Fibroblast of skin of left biceps (primary cell): ENCODE measurements at regions not wholly inside any gene's neighbourhood (a gene's known extent, or its start where the extent isn't known, plus 50 kb on each side); places are given as distances from the start of the nearest gene placed in this dataset.

ENCODE experiments used
- DNase-seq, 2 experiments: peaks; one replicate each; pipeline ENCODE4 v3.0.0-alpha.2; 2013; ENCODE audit warnings: low read depth in 2 of 2

DNA sequence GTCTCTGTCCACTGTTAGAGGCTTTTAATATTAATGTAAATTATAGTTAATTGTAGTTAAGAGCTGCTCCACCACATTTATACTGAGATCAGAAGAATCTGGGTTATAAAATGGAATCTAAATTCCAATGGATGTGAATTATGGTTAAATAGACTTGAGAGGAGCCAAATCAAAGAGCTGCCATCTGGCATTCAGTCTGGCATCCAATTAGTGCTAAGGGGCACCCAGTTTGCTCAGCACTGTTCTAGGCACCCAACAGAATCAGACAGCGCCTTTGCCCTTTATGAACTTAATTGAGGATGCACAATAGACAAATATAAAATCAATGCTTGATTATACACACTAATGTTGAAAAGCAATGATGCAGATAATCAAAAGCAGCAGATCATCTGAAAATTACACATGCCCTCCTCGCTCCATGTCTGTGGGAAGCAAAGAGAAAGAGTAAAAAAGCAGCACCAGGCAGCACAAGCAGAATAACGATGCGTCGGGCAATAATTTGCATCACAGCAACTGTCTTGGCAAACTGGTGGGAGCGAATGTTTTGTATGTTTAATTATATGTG, 310.1 kb downstream of the BRINP2 start:
- DNase-seq = no peak

DNA sequence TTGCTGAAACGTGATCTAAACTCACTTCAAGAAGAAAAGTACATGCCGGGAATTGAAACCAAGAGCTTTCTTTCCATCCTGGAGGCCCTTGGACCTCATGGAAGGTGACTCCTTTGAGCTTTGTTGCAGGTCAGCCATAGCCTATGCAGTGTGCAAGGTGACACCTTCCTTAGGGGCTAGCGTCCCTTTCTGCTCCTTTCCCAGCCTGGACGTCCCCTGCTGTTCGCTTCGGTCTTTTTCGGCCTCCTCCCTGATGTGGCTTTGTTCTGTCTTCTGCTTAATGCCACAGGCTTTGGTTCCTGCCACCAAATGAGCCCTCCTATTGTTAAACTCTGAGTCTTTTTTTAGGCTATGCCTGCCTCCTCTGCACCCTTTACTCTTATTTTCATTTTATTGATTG, 308.8 kb downstream of the BRINP2 start:
- no peak for DNase-seq

DNA sequence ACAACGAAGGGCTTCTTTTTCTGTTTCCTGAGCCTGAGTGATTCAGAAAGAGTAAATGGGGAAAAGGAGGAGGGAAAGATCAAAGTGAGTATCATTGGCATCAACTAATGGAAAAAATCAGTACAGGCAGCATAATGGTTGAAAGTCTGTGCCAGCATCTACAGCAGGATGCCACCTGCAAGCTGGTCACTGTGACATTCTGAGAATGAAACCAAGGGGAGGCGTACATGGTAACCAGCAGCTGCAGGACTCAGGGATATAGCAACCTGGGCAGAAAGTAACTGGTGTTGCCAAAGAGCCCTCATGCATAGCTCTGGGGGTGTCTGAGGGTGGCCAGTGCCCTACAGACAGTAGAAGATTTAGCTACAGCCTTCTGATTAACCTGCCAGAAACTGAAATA, 305.9 kb downstream of the BRINP2 start:
- DNase-seq = no peak

DNA sequence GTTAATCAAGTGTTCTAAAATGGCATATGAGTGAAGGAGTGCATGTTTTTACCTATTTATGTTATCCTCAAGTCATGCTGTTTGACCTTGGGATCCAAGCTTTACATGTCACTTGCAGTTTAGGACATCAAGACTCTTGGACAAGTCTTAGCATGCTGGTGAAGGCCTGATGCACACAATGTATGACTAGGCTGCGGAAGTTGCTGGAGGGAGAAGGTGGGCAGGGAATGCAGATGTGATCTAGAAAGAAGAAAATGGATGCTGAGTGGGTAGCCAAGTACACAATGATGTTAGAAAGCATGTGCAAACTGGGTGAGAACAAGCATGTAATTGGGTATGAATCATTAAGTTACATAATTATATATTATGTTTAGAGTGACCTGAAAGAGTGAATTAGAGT, 301.8 kb downstream of the BRINP2 start:
- no peak for DNase-seq

DNA sequence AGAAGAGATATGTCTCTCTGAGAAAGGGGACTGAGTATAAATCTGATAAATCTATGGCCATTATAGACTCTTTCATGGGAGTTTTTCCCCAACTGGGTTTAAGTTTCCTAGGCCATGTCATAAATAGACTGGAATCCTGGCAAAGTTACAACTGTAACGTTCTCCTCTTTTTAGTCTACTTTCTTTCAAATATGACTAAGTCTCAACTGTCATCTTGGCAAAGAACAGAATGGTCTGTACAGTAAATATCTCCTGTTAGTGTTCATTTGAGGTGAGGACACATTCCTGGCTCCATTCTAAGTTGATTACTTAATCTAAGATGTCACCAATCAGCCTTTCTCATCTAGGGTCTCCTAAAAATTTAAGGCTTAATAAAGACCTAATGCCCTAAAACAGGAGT, 300.5 kb downstream of the BRINP2 start:
- no peak for DNase-seq

DNA sequence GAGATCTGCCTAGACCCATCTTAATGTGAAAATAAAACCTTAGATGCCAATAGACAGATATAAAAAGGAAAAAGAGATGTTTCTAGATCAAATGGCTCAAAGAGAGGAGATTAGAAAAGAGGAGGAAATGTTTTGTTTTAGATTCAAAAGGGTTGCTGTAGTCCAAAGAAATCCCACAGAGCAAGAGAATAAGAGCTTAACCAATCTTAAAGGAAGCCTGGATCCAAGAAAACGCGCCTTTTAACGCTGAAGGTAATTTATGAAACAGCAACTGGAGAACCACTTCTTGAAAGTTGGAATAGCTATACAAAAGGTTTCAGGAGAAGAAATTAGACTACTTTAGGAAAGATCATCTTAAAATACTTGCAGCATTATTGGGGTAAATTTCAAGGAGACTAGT, 298.8 kb downstream of the BRINP2 start:
- no peak for DNase-seq

DNA sequence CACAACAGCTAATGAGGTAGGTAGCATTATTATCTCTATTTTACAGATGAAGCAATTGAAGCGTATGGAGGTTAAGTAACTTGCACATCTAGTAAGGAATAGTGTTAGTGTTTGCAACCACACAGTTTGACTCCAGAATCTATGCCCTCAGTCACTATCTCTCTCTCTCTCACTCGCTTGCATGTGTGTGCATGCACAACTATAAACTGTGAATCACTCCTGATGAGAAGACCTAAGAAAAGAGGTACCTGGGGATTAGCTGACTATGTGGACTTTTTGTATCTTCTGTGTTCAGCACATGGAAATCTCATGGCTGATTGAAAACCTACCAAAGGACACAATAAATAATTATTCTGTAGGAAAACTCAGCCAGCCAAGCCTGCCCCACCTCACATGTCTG, 295.5 kb downstream of the BRINP2 start:
- DNase-seq = no peak

DNA sequence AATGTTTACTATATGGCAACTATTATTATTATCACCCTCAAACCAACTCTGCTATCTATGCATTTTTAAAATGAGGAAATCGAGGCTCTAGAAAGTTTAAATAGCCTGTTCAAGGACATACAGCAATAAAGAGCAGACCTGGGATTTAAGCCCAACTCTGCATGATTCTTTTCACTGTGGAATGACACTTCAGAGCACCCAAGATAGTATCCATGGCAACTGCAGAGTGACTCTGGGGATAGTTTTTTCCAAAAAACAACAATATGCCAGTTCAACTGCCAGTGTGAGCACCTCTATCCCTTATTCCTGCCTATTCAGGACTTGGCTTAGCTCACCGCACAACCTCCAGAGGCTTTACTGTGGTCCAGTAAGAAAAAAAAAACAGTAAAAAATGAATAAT, 293.9 kb downstream of the BRINP2 start:
- no peak for DNase-seq

DNA sequence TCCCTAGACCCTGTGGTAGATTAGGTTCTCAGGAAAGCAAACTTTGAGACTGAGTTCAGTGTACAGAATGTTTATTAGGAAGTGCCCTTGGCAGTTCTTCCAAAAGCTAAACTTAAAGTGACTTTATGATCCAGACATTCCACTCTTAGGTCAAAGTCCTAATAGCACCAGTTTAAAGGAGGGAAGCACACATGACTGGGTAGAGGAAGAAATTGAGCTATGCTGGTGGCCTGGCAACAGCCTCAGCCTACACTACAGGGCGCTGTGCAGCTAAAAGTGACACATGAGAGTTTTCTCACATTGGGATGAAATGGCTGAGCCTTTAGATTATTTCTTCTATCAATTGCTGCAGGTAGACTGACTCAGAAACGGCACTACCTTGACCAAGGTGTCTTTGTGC, 280.4 kb downstream of the BRINP2 start:
- no peak for DNase-seq

DNA sequence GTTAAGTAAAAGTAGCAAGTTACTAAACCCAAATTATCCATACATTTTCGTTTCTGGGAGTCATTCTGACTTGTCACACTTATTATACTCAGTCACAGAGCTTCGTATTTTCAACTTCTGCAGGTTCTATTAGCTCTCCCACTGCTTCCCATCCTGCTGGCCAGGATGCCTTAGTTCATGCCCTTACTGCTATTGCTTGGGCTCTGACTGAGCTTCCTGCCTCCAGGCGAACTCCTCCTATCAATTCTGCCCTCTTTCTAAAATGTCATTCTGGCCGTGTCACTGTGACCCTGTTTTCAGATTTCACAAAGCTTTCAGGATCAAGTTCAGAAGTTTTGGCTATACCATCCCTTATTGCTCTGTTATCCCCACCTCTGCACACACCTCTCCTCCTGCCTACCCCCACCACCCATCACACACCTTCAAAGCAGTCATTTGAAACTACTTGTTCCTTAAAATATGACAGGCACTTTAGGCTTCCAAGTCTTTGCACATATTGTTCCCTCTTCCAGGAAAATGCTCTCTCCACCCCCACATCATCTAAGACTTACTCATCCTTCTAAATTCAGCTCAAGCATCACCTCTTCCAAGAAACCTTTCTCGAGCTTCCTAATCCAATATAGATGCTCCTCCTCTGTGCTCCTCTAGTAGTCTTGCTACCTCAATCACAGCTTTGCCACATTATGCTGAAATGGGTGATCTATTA, 278.0 kb downstream of the BRINP2 start:
- no peak for DNase-seq

DNA sequence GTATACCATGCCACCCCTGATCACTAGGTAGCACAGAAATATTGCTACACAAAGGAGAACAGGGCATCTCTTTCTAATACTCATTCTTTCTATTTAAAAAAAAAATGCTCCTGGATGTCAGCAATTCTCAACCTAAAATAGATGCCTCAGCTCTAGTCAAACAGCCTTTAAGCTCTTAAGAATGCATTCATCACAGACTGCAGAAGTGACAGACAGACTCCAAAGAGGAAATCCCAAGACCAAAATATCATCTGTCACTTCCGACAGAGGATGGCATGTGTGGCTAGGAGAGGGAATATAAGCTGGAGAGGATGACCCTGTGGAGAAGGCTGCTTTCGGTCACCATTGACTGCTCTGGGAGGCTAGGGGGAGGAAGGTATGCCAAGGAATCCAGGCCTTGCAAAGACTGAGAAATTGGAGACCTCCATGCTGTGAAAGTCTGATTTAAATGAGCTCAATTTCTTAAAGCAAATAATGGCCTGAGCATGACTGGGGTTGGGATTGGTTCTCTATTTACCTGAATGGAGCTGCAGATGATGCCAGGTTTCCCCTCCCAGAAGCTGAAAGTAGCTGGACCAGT, 277.4 kb downstream of the BRINP2 start:
- DNase-seq = no peak

DNA sequence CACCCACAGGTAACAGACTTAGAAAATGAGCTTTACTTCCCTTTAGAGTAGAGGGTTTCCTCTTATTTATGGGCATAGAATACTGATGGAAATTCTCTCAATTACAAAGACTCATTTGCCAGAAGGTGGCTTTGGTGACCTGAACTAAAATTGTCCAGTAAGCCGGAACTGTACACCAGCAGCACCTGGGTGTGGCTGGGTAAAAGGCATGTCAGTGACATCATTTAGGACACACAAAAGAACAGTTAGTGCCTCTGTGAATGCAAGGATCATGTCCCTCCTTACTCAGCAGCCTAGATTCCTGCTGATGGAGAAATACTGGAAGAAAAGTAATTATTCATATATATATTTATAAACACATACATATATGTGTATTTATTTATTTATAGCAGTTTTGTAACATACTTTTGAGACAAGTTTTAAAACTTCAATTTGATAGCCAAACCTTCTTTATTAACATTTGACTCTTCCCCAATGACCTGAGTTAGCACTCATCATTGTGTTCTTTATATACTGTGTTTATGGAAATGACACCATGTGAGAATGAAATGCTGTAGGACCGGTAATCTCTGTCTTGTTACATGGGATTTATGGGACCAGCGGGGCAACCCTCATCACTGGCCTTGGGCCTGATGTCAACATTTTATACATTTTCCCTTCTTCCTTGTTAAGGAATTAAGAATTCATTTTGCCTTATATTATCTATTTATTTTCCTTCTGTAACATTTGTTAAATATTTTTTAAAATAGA, 274.4 kb downstream of the BRINP2 start:
- no peak for DNase-seq

DNA sequence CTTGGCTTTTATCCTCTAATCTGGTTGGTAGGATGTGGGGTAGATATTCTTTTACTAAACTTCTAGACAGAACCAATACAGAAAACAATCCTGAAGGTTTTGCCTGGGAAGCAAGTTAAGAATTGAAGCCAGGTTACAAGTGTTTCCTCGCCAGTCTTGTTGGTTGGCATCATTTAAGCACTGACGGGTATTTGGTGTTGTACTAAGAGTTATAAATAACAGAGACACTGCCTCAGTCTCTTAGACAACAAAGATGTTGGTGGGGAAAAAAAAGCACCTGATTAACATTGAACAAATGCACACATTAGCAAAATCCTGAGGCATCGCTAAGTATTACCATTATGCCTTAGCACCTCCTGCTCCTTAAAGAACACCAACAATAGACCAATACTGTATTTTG, 272.2 kb downstream of the BRINP2 start:
- DNase-seq = no peak

DNA sequence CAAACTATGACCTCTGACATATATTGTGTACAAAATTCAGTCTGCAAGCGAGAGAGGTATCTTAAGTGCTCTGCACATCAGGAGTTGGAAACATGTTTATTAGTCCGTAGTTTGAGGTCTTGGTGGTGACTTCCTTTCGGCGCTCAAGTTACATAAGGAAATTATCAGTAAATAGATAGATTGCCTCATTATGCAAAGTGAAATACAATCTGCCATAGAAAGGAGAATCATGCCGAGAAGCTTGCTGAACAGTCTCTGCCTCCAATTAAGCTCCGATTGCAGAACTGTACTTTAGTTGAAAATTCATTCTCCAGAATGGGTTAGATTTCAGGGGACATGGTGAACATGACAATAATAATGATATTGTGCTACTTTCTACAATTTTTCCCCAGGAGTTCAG, 271.8 kb downstream of the BRINP2 start:
- DNase-seq = no peak

DNA sequence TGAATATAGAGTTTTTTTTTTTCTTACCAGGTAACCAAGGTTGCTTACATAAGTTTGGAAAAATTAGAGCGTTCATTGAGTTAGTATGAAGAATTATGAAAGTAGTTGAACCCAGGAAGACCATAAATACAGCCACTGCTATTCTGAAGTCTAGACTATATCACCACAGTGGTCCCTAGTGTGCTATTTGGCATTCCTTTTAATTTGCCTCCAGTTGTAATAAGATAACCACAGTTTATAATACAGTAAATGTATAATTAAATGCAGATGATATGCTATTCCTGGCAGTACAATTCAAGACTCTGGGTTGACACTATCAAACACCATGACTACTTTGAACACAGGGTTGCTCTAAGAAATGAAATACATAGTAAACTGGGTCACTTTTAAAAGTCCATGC, 270.5 kb downstream of the BRINP2 start:
- peak; percentile 29 to 45 for DNase-seq

DNA sequence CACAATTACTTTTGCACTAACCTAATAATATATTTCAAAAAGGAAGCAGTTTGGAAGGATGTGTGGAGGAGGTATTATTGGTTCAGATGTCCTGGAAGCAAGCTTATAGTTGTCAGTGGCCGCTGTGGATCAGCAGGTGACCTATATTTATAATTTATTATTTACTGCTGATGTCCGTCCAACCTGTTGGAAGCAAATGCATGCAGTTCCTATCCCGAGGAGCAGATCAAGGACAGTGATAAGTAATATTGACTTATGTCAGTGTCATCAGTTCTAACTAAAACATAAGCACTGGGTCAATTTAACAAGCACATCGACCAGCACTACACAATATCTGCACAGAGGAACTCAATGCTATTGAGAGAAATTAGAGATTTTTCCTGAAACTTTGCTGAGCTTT, 270.1 kb downstream of the BRINP2 start:
- DNase-seq = no peak

DNA sequence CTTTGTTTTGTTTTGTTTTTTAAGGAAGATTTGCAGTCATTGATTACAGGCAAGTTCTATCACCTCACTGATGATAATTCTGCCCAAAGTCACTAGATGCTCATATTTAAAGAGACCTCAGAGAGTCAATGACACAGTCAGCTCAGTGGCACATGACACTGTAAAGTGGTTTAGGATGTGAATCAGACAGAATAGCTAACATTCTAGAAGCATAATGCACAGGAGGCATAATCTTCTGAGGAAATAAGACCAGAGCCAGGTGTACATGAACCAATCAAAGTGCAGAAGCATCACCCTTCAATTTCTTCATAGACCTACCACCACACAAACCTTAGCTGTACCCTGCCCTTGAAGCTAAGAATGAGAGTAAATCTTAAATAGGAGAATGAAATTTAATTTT, 268.5 kb downstream of the BRINP2 start:
- DNase-seq = no peak

DNA sequence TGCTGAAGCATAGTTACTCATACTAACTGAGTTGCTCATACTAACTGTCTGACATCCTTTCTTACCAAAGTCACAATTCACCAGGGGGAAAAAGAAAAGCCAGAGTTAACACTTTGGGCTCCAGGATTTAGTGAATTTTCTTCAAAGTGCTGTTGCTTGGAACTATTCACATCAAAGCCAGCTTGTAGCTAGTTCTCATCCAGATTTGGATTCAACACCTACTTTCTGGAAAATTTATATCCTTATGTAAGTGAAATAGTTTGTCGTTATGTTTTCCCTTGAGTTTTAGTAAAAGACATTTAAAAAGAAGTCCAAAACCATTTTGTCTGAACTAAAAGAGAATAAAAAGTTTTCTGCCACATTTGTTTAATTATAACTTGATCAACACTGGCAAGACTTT, 264.6 kb downstream of the BRINP2 start:
- no peak for DNase-seq

DNA sequence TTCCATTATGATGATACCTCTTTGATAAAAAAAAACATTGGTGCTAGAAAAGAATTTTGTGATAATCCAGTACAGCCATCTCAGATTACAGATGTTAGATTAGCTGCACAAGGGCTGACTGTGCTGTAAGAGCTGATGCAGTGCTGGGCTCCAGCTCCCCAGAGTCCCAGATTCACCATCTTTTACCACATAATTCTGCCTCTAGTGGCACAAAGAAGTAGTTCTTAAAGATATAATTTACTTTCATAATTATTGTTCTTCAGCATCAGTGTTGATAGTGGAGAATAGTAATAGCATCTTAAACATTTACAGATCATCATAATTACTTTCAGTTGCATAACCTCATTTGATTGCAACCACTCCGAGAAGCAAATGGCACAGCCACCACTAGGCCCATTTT, 262.1 kb downstream of the BRINP2 start:
- no peak for DNase-seq

DNA sequence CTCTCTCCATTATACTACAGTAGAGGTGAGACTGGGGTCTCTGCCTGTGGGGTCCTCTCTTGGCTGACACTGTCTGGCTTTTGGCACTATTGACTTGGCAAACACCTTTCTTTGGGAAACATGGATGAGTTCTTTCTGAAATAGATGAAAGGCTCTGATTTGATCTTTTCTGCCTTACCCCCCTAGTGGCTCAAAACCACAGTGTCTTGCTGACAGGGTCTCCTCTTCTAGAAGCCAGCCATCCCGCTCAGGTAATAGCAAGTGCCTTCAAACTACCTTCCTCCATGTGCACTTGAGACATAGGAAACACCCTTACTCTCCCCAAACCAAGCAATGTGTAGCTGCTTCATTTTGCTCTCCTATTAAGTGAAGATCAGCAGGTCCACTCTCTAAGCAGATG, 260.4 kb downstream of the BRINP2 start:
- no peak for DNase-seq

DNA sequence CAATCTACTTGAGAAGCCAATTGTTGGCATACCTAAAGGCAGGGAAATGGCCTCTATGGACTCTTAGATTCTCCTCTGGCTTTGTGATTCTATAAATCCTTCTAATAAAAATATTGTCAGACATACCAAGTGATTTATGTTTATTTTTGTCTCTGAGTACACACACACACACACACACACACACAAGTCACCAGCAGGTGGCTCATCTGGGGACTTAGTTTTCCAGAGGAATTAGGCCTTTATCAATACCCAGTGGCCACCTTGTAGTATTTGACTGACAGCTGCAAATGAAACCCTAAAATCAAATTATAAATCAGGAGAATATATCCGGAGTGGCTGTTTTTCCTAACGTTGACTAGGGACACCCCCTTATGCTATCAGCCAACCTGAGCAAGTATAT, 258.5 kb downstream of the BRINP2 start:
- DNase-seq = no peak

DNA sequence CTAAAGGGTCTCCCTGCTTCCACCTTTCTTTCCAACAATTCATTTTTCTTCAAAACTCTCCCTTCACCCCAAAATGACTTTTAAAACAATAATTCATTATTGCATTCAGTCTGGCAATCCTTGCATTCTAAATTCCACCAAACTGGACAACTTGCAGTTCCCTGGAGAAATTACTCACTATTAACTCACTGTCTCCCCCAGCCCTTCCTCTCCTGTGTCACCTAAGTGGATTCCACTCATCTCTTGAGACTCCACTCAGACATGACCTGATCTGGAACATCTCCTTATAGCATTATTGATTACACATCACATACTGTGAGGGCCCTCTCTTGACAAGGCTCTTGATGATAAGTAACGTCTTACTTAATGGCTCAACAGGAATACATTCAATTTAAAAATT, 257.1 kb downstream of the BRINP2 start:
- DNase-seq = no peak

DNA sequence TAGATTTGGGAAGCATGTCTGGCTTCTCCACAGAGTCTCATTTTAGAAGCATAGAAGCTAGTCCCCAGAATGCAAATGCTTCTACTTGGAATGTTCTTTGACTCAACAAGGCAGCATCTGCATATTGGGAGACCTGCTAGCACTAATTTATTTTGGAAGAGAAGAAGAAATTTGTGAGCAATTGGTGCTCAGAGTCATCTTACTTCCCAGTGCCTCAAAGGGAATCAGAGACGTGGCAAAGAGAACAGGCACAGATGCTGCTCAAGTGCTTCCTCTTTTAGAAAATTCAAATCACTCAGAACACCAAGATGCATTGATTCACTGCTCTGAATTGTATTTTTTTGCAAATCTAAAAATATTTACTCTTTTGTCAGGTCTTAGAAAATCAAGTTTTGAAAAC, 255.7 kb downstream of the BRINP2 start:
- no peak for DNase-seq
